GM18861 (cell line): ENCODE measurements at regions not wholly inside any gene's neighbourhood (a gene's known extent, or its start where the extent isn't known, plus 50 kb on each side); places are given as distances from the start of the nearest gene placed in this dataset.
"Not testable (repeated sequence)": the region's sequence is repeated elsewhere in the genome, so short reads cannot be mapped to it uniquely, and the experiment has no call there.

ENCODE experiments used
- ATAC-seq: cut with Tn5 transposase; IDR thresholded peaks from one replicate; pipeline ENCODE4 v1.9.1; 2021; ENCODE audit not compliant: unreplicated experiment

- ATAC-seq, result no peak
Observed at GRCh38 chr10:33630761-33631160, 296.3 kb upstream of the NRP1 start.

- ATAC-seq, result no peak
Observed at GRCh38 chr10:33627611-33628010, 293.1 kb upstream of the NRP1 start.

- ATAC-seq, result no peak
Observed at GRCh38 chr10:33626798-33627466, 292.5 kb upstream of the NRP1 start.

GRCh38 chr10:33623669-33624068, 289.2 kb upstream of the NRP1 start:
- no peak for ATAC-seq

GRCh38 chr10:33621101-33621500, 286.6 kb upstream of the NRP1 start:
- ATAC-seq, result no peak

GRCh38 chr10:33618196-33618595, 283.7 kb upstream of the NRP1 start:
- ATAC-seq, result no peak

- ATAC-seq, result no peak
Observed at GRCh38 chr10:33617381-33618080, 283.1 kb upstream of the NRP1 start.

GRCh38 chr10:33616956-33617355, 282.5 kb upstream of the NRP1 start:
- ATAC-seq, result no peak

- no peak for ATAC-seq
Observed at GRCh38 chr10:33612551-33612950, 278.1 kb upstream of the NRP1 start.

GRCh38 chr10:33612116-33612515, 277.6 kb upstream of the NRP1 start:
- no peak for ATAC-seq

GRCh38 chr10:33611423-33611822, 277.0 kb upstream of the NRP1 start:
- no peak for ATAC-seq

GRCh38 chr10:33609546-33609945, 275.1 kb upstream of the NRP1 start:
- ATAC-seq, result no peak

- no peak for ATAC-seq
Observed at GRCh38 chr10:33602278-33602677, 267.8 kb upstream of the NRP1 start.

- ATAC-seq, result no peak
Observed at GRCh38 chr10:33600381-33600780, 265.9 kb upstream of the NRP1 start.

- ATAC-seq, result no peak
Observed at GRCh38 chr10:33596422-33596821, 262.0 kb upstream of the NRP1 start.

- no peak for ATAC-seq
Observed at GRCh38 chr10:33594475-33594874, 260.0 kb upstream of the NRP1 start.

- no peak for ATAC-seq
Observed at GRCh38 chr10:33588974-33589600, 254.6 kb upstream of the NRP1 start.

- ATAC-seq, result not testable (repeated sequence)
Observed at GRCh38 chr10:33584596-33584995, 250.1 kb upstream of the NRP1 start.

- no peak for ATAC-seq
Observed at GRCh38 chr10:33579996-33580395, 245.5 kb upstream of the NRP1 start.

GRCh38 chr10:33573606-33574005, 239.1 kb upstream of the NRP1 start:
- no peak for ATAC-seq

GRCh38 chr10:33571616-33572015, 237.1 kb upstream of the NRP1 start:
- ATAC-seq, result no peak

GRCh38 chr10:33570495-33570894, 236.0 kb upstream of the NRP1 start:
- ATAC-seq, result no peak
